K562 (cell line): ENCODE measurements at regions not wholly inside any gene's neighbourhood (a gene's known extent, or its start where the extent isn't known, plus 50 kb on each side); places are given as distances from the start of the nearest gene placed in this dataset.
A peak's percentile ranks its signal among the peaks of the same experiment; 100 is the strongest.

Experiments
- ATAC-seq: fragments of 200-7000 bp; cut with Tn5 transposase; 3 replicates; pipeline ENCODE4 v1.9.1; 2020; ENCODE audit warnings: moderate library complexity
- BruUV-seq: library from RNA; stranded (reverse); fragments of 400-500 nt; replicated peaks from 2 replicates; lab custom pipeline; 2021; lab: Mats Ljungman, UMichigan
- CTCF ChIA-PET: fragments of 300-600 bp; formaldehyde crosslinking; extraction: SDS; loops from one replicate; lab custom pipeline; 2021; ENCODE audit warnings: low intra/inter-chr PET ratio; lab: Yijun Ruan, JAX
- POLR2A ChIA-PET: fragments of 300-600, 350-650 bp; sonication (Branson Sonifier 250); formaldehyde crosslinking; extraction: SDS; loops from one replicate; lab custom pipeline; 2021; ENCODE audit warnings: antibody characterized with exemption, inconsistent platforms; lab: Yijun Ruan, JAX
- DNase-seq, 4 experiments: peaks; one replicate each; pipeline versions ENCODE4 v3.0.0 to v3.0.0-alpha.2; 2011 to 2018; ENCODE audit warnings: low spot score in 3 of 4, mixed read lengths in 3 of 4; ENCODE audit errors: extremely low read depth in 1 of 4
- FAIRE-seq: peaks from 2 replicates; lab custom pipeline; 2011; peaks lifted over from hg19 to GRCh38; lab: Jason Lieb, UNC
- H2AFZ ChIP-seq: 2 replicates; pipeline ENCODE4 v1.6.0; 2011; ENCODE audit warnings: low read depth, low read length, control low read depth, inconsistent platforms
- H3K27ac ChIP-seq: fragments of 200-600 bp; 3 replicates; pipeline ENCODE4 v1.8.0; 2011; ENCODE audit warnings: low read depth, mild to moderate bottlenecking, control low read depth, inconsistent platforms, low read length, moderate library complexity, mixed read lengths; ENCODE audit errors: extremely low read depth
- H3K27me3 ChIP-seq, 2 experiments: fragments of 300-600 bp in 1 of 2; 2 replicates in 1 of 2; 3 replicates in 1 of 2; pipeline versions ENCODE4 v1.6.0 to v1.8.0; 2011; ENCODE audit warnings: inconsistent platforms in 2 of 2, low read length in 2 of 2, mild to moderate bottlenecking in 1 of 2, mixed read lengths in 1 of 2, moderate library complexity in 1 of 2; ENCODE audit not compliant: control insufficient read depth in 2 of 2, insufficient read depth in 2 of 2
- H3K36me3 ChIP-seq: fragments of 300-600 bp; 3 replicates; pipeline ENCODE4 v1.8.0; 2011; ENCODE audit warnings: mild to moderate bottlenecking, low read length, inconsistent platforms; ENCODE audit not compliant: control insufficient read depth, insufficient read depth
- H3K4me1 ChIP-seq, 2 experiments: fragments of 200-600 bp in 1 of 2; replicated peaks in 1 of 2; 2 replicates in 1 of 2; 3 replicates in 1 of 2; pipeline versions ENCODE4 v1.5.1 to v1.8.0; 2011; ENCODE audit warnings: inconsistent platforms in 2 of 2, low read length in 2 of 2, mild to moderate bottlenecking in 1 of 2, mixed read lengths in 1 of 2, moderate library complexity in 1 of 2; ENCODE audit not compliant: control insufficient read depth in 2 of 2, insufficient read depth in 2 of 2
- H3K4me2 ChIP-seq: 2 replicates; pipeline ENCODE4 v1.6.1; 2011; ENCODE audit warnings: low read length, control low read depth, inconsistent platforms, mixed read lengths; ENCODE audit not compliant: insufficient read depth
- H3K4me3 ChIP-seq: fragments of 200-600 bp; sonication (generic), shearing (Covaris generic); 2 replicates; pipeline ENCODE4 v1.5.1; 2016; ENCODE audit warnings: control low read depth, inconsistent platforms
- H3K79me2 ChIP-seq: fragments of 200-600 bp; 3 replicates; pipeline ENCODE4 v1.8.0; 2011; ENCODE audit warnings: low read length, inconsistent platforms; ENCODE audit not compliant: control insufficient read depth, insufficient read depth
- H3K9ac ChIP-seq, 2 experiments: 2 replicates each; pipeline versions ENCODE4 v1.6.0 to v1.6.1; 2011; ENCODE audit warnings: low read depth in 2 of 2, low read length in 2 of 2, control low read depth in 1 of 2, inconsistent platforms in 1 of 2, mild to moderate bottlenecking in 1 of 2, mixed read lengths in 1 of 2; ENCODE audit not compliant: insufficient read depth in 1 of 2
- H3K9me1 ChIP-seq: one replicate; pipeline ENCODE4 v1.6.0; 2011; ENCODE audit warnings: inconsistent platforms, mild to moderate bottlenecking, low read length, moderate library complexity; ENCODE audit not compliant: control insufficient read depth, insufficient read depth
- H3K9me3 ChIP-seq: replicated peaks from 2 replicates; pipeline ENCODE4 v1.5.1; 2011; ENCODE audit warnings: low read depth, low read length, inconsistent platforms; ENCODE audit not compliant: control insufficient read depth, insufficient read depth
- H4K20me1 ChIP-seq: replicated peaks from 2 replicates; pipeline ENCODE4 v1.6.1; 2011; ENCODE audit warnings: low read length, inconsistent platforms, mixed read lengths; ENCODE audit not compliant: control insufficient read depth, insufficient read depth
- HBP1 ChIP-seq: fragments of 450-650 bp; formaldehyde crosslinking; IDR thresholded peaks from 2 replicates; pipeline ENCODE4 v1.4.0; 2022; ENCODE audit warnings: missing genetic modification characterization
- L3MBTL2 ChIP-seq: fragments of 450-650 bp; IDR thresholded peaks from 2 replicates; pipeline ENCODE4 v1.6.1; 2016; ENCODE audit warnings: mild to moderate bottlenecking, moderate library complexity
- NFIC ChIP-seq: fragments of 450-650 bp; IDR thresholded peaks from 2 replicates; pipeline ENCODE4 v1.6.1; 2017; ENCODE audit warnings: mild to moderate bottlenecking, inconsistent platforms
- ZNF121 ChIP-seq: sonication (generic); formaldehyde crosslinking; conservative IDR thresholded peaks from 2 replicates; pipeline ENCODE4 v1.8.0; 2022; ENCODE audit warnings: missing genetic modification reagents
- ZNF436 ChIP-seq: fragments of 250-450, 450-650 bp; sonication (Bioruptor Pico); formaldehyde crosslinking; IDR thresholded peaks from 2 replicates; pipeline ENCODE4 v1.7.0; 2020; ENCODE audit warnings: mild to moderate bottlenecking
- WGBS: fragments of 100-300 bp; shearing (Covaris generic); methylation state at CpG from one replicate; pipeline ENCODE4 v1.1.6; 2016; ENCODE audit warnings: low coverage, mixed read lengths; ENCODE audit not compliant: insufficient coverage; ENCODE audit errors: missing lambda C conversion rate; 5-methylcytosine and 5-hydroxymethylcytosine counted together
- in situ Hi-C: fragments of 300-500 bp; cut with MboI; formaldehyde crosslinking; loops from 4 replicates; pipeline ENCODE4 v1.15.0; 2018; ENCODE audit warnings: inconsistent platforms, mixed read lengths
- intact Hi-C: fragments of 100-400 bp; cut with micrococcal nuclease; formaldehyde crosslinking; loops from 2 replicates; pipeline ENCODE4 v1.14.2; 2022

- Histone ChIP-seq H3K27ac (no peak overlapping the region), H3K4me2 (no peak overlapping the region), H2AFZ (no peak overlapping the region), H3K9ac (no peak overlapping the region), H3K9me3 (peaks cover 5% of the 10 kb centered on the region; the same call in 1 of the 2 replicates), H4K20me1 (no peaks in the 10 kb centered on the region), H3K79me2 (no peaks in the 10 kb centered on the region), H3K4me1 (peaks cover 0 to 10% of the 10 kb centered on the region in 2 experiments; a peak in 1 of 5 replicates), H3K36me3 (no peaks in the 10 kb centered on the region), H3K9me1 (no peaks in the 10 kb centered on the region), H3K4me3 (no peak overlapping the region), H3K27me3 (peaks cover 18 to 24% of the 10 kb centered on the region in 2 experiments)
- ChIA-PET POLR2A (no interaction called here), CTCF (no interaction called here)
- FAIRE-seq: no peak
- TF ChIP-seq L3MBTL2 (no peak), NFIC (peak; percentile 54; the same call in 1 of the 2 replicates), ZNF436 (CRISPR knock-in tag) (no peak)
- BruUV-seq: no TSS peak
- no peak for DNase-seq
- intact Hi-C loops: no loop called here
- ATAC-seq: no peak
- 13% methylated on average over 9 of the region's 9 CpGs for WGBS
- in situ Hi-C loops: no loop called here
Observed at GRCh38 chr6:170114187-170114945, 176.5 kb downstream of the DLL1 start.

GRCh38 chr6:170113141-170113540 lies 177.7 kb downstream of the DLL1 start:
- BruUV-seq: no TSS peak
- no peak overlapping the region for H3K27ac ChIP-seq
- ChIA-PET CTCF (no interaction called here), POLR2A (no interaction called here)
- no peaks in the 10 kb centered on the region for H3K36me3 ChIP-seq
- H2AFZ ChIP-seq: no peak overlapping the region
- H3K4me3 ChIP-seq: no peak overlapping the region
- peaks cover 0 to 10% of the 10 kb centered on the region in 2 experiments; a peak in 1 of 5 replicates for H3K4me1 ChIP-seq
- ATAC-seq (no peak), FAIRE-seq (no peak), DNase-seq (no peak)
- in situ Hi-C loops: no loop called here
- H3K9me1 ChIP-seq: no peaks in the 10 kb centered on the region
- H3K79me2 ChIP-seq: no peaks in the 10 kb centered on the region
- peaks cover 26 to 36% of the 10 kb centered on the region in 2 experiments for H3K27me3 ChIP-seq
- intact Hi-C loops: no loop called here
- H3K9me3 ChIP-seq: peaks cover 5% of the 10 kb centered on the region; the same call in 1 of the 2 replicates
- 2% methylated on average over 3 of the region's 3 CpGs for WGBS
- no peak overlapping the region for H3K4me2 ChIP-seq
- H3K9ac ChIP-seq: no peak overlapping the region
- no peaks in the 10 kb centered on the region for H4K20me1 ChIP-seq
- TF ChIP-seq HBP1 (CRISPR knock-in tag) (no peak), ZNF121 (CRISPR knock-in tag) (no peak)
